SW 1271 (cell line): ENCODE measurements at regions not wholly inside any gene's neighbourhood (a gene's known extent, or its start where the extent isn't known, plus 50 kb on each side); places are given as distances from the start of the nearest gene placed in this dataset.

Source experiments
- DNase-seq, 2 experiments: peaks; one replicate each; lab custom pipeline; 2025; lab: John Stamatoyannopoulos, UW

- no peak for DNase-seq
These were observed 50.8 kb upstream of the ANP32A start for GRCh38 chr15:68871507-68871906.

GRCh38 chr15:68874788-68875187 lies 54.1 kb upstream of the ANP32A start:
- DNase-seq = no peak

- peak; percentile 65 to 78 for DNase-seq
These were observed 54.8 kb upstream of the SPESP1 start for GRCh38 chr15:68875377-68876116.

GRCh38 chr15:68877626-68878025 lies 52.7 kb upstream of the SPESP1 start:
- DNase-seq = no peak

- no peak for DNase-seq
These were observed 49.9 kb upstream of the SPESP1 start for GRCh38 chr15:68880382-68880781.
